ENCODE measurements at regions not wholly inside any gene's neighbourhood (a gene's known extent, or its start where the extent isn't known, plus 50 kb on each side); places are given as distances from the start of the nearest gene placed in this dataset.

GRCh38 chr7:82690929-82691328 lies 247.4 kb upstream of the CACNA2D1 start:
- H2AFZ ChIP-seq, result no peak overlapping the region
- peaks cover 3% of the 10 kb centered on the region; the same call in 1 of the 2 replicates for H3K4me1 ChIP-seq (ENCODE audit: insufficient read depth)
- Mint-ChIP-seq H3K27me3 (ENCODE audit: insufficient read depth, low read depth, poor library complexity) (peaks cover 3% of the 10 kb centered on the region), H3K4me1 (peaks cover 15% of the 10 kb centered on the region), H3K9me3 (no peaks in the 10 kb centered on the region), H3K4me3 (no peak overlapping the region), H3K36me3 (ENCODE audit: low read depth) (no peaks in the 10 kb centered on the region), H3K27ac (no peak overlapping the region)
- no peaks in the 10 kb centered on the region for H3F3A ChIP-seq (replicated peaks; ENCODE audit: low read depth)
- peaks cover 6% of the 10 kb centered on the region; the same call in 1 of the 2 replicates for H3K9me2 ChIP-seq (ENCODE audit: insufficient read depth)
- H3K36me3 ChIP-seq (ENCODE audit: insufficient read depth), result no peaks in the 10 kb centered on the region
- H3K27ac ChIP-seq (ENCODE audit: low read depth), result no peak overlapping the region
- H3K4me3 ChIP-seq, result no peak overlapping the region
- H3K27me3 ChIP-seq (ENCODE audit: insufficient read depth), result no peaks in the 10 kb centered on the region
- no peaks in the 10 kb centered on the region for H4K20me1 ChIP-seq (replicated peaks; ENCODE audit: insufficient read depth)
- no peak for TF ChIP-seq ETS1 (IDR thresholded peaks at IDR 0.05)
- no peak for TF ChIP-seq NANOG (IDR thresholded peaks at IDR 0.05; ENCODE audit: borderline replicate concordance)
- no peak for TF ChIP-seq ZNF331 (CRISPR knock-in tag; IDR thresholded peaks at IDR 0.05; ENCODE audit: low read depth)
- no peak for TF ChIP-seq EZH2phosphoT487 (IDR thresholded peaks at IDR 0.05; ENCODE audit: unreplicated experiment)
- TF ChIP-seq CTCF (conservative IDR thresholded peaks at IDR 0.05; ENCODE audit: low read depth in 2 of 2), result no peak
- no peak for TF ChIP-seq STAT1 (IDR thresholded peaks at IDR 0.05; ENCODE audit: unreplicated experiment)
- ATAC-seq, result no peak
- H3K4me2 ChIP-seq, result no peak overlapping the region
- no peak for DNase-seq (ENCODE audit: low spot score)
- H3K79me2 ChIP-seq (replicated peaks; ENCODE audit: insufficient read depth), result no peaks in the 10 kb centered on the region

GRCh38 chr7:82685214-82685613 lies 241.6 kb upstream of the CACNA2D1 start:
- Histone ChIP-seq H2AFZ (no peak overlapping the region), H3K27me3 (ENCODE audit: insufficient read depth) (no peaks in the 10 kb centered on the region), H3K4me2 (no peak overlapping the region), H4K20me1 (replicated peaks; ENCODE audit: insufficient read depth) (no peaks in the 10 kb centered on the region), H3K4me1 (ENCODE audit: insufficient read depth) (no peaks in the 10 kb centered on the region), H3F3A (replicated peaks; ENCODE audit: low read depth) (no peaks in the 10 kb centered on the region), H3K79me2 (replicated peaks; ENCODE audit: insufficient read depth) (no peaks in the 10 kb centered on the region), H3K27ac (ENCODE audit: low read depth) (no peak overlapping the region), H3K36me3 (ENCODE audit: insufficient read depth) (no peaks in the 10 kb centered on the region), H3K9me2 (ENCODE audit: insufficient read depth) (no peaks in the 10 kb centered on the region), H3K4me3 (no peak overlapping the region)
- no peak for DNase-seq (ENCODE audit: low spot score)
- H3K27ac Mint-ChIP-seq, result peak overlapping the region; percentile 18; the same call in 1 of the 2 replicates
- peaks cover 6% of the 10 kb centered on the region; the same call in 2 of the 3 replicates for H3K4me1 Mint-ChIP-seq
- TF ChIP-seq REST (IDR thresholded peaks at IDR 0.05; ENCODE audit: unreplicated experiment) (no peak), EZH2 (IDR thresholded peaks at IDR 0.05; ENCODE audit: low read depth, unreplicated experiment) (no peak), POLR2AphosphoS5 (IDR thresholded peaks at IDR 0.05; ENCODE audit: low read depth) (no peak), ETS1 (IDR thresholded peaks at IDR 0.05) (no peak), EZH2phosphoT487 (IDR thresholded peaks at IDR 0.05; ENCODE audit: unreplicated experiment) (no peak), JUNB (IDR thresholded peaks at IDR 0.05; ENCODE audit: unreplicated experiment) (no peak)
- H3K9me3 Mint-ChIP-seq, result no peaks in the 10 kb centered on the region
- no peaks in the 10 kb centered on the region for H3K27me3 Mint-ChIP-seq (ENCODE audit: insufficient read depth, low read depth, poor library complexity)
- ATAC-seq, result no peak
- no peaks in the 10 kb centered on the region for H3K36me3 Mint-ChIP-seq (ENCODE audit: low read depth)
- H3K4me3 Mint-ChIP-seq, result no peak overlapping the region

Data from GM23338 (cell line).